ENCODE measurements at regions not wholly inside any gene's neighbourhood (a gene's known extent, or its start where the extent isn't known, plus 50 kb on each side); places are given as distances from the start of the nearest gene placed in this dataset.

GRCh38 chr11:8767466-8768142, 85.0 kb downstream of the RPL27A start:
- no peaks in the 10 kb centered on the region for H3F3A ChIP-seq (ENCODE audit: insufficient read depth, low read length)
- no peaks in the 10 kb centered on the region for H3K9me3 ChIP-seq (replicated peaks; ENCODE audit: insufficient read depth, low read length)
- H3K9ac ChIP-seq (ENCODE audit: low read length), result no peak overlapping the region
- no peak overlapping the region for H3K27ac ChIP-seq (ENCODE audit: low read length)
- no peak overlapping the region for H3K4me3 ChIP-seq (ENCODE audit: low read length)
- H3K79me2 ChIP-seq (ENCODE audit: low read length), result peaks cover 8% of the 10 kb centered on the region; the same call in 1 of the 2 replicates
- H2AFZ ChIP-seq (ENCODE audit: low read length), result no peak overlapping the region
- peaks cover 5% of the 10 kb centered on the region; the same call in 1 of the 2 replicates for H3K4me1 ChIP-seq (ENCODE audit: low read length)
- TF ChIP-seq CTCF (IDR thresholded peaks at IDR 0.05; ENCODE audit: low read length) (no peak), EZH2 (optimal IDR thresholded peaks at IDR 0.05; ENCODE audit: low read depth, low read length) (no peak)
- no peak for DNase-seq
- no peaks in the 10 kb centered on the region for H3K36me3 ChIP-seq (replicated peaks; ENCODE audit: insufficient read depth, low read length)
- H3K27me3 ChIP-seq (replicated peaks; ENCODE audit: insufficient read depth, low read length), result no peaks in the 10 kb centered on the region
- H3K9me2 ChIP-seq (replicated peaks; ENCODE audit: insufficient read depth, low read length), result no peaks in the 10 kb centered on the region
- no peak overlapping the region for H3K4me2 ChIP-seq (ENCODE audit: low read depth, low read length)
- H4K20me1 ChIP-seq (ENCODE audit: insufficient read depth, low read length), result no peaks in the 10 kb centered on the region

- Histone ChIP-seq H2AFZ (ENCODE audit: low read length) (no peak overlapping the region), H4K20me1 (ENCODE audit: insufficient read depth, low read length) (no peaks in the 10 kb centered on the region), H3K36me3 (replicated peaks; ENCODE audit: insufficient read depth, low read length) (no peaks in the 10 kb centered on the region), H3K9ac (ENCODE audit: low read length) (no peak overlapping the region), H3K79me2 (ENCODE audit: low read length) (peaks cover 8% of the 10 kb centered on the region; the same call in 1 of the 2 replicates), H3K27me3 (replicated peaks; ENCODE audit: insufficient read depth, low read length) (no peaks in the 10 kb centered on the region), H3K9me2 (replicated peaks; ENCODE audit: insufficient read depth, low read length) (no peaks in the 10 kb centered on the region), H3K9me3 (replicated peaks; ENCODE audit: insufficient read depth, low read length) (no peaks in the 10 kb centered on the region), H3K4me3 (ENCODE audit: low read length) (no peak overlapping the region), H3K27ac (ENCODE audit: low read length) (no peak overlapping the region), H3K4me2 (ENCODE audit: low read depth, low read length) (no peak overlapping the region), H3F3A (ENCODE audit: insufficient read depth, low read length) (no peaks in the 10 kb centered on the region), H3K4me1 (ENCODE audit: low read length) (peaks cover 5% of the 10 kb centered on the region; the same call in 1 of the 2 replicates)
- no peak for DNase-seq
- no peak for TF ChIP-seq EZH2 (optimal IDR thresholded peaks at IDR 0.05; ENCODE audit: low read depth, low read length)
- TF ChIP-seq EZH2phosphoT487 (IDR thresholded peaks at IDR 0.05; ENCODE audit: low read length), result no peak
- no peak for TF ChIP-seq CTCF (IDR thresholded peaks at IDR 0.05; ENCODE audit: low read length)
Measured at GRCh38 chr11:8768625-8769333, 86.2 kb downstream of the RPL27A start.

GRCh38 chr11:8772571-8773519, 90.3 kb downstream of the RPL27A start:
- Histone ChIP-seq H3K9me2 (replicated peaks; ENCODE audit: insufficient read depth, low read length) (no peaks in the 10 kb centered on the region), H3K9me3 (replicated peaks; ENCODE audit: insufficient read depth, low read length) (no peaks in the 10 kb centered on the region), H2AFZ (ENCODE audit: low read length) (no peak overlapping the region), H3K36me3 (replicated peaks; ENCODE audit: insufficient read depth, low read length) (no peaks in the 10 kb centered on the region), H3K9ac (ENCODE audit: low read length) (no peak overlapping the region), H3K27ac (ENCODE audit: low read length) (no peak overlapping the region), H3K4me2 (ENCODE audit: low read depth, low read length) (no peak overlapping the region), H3K79me2 (ENCODE audit: low read length) (no peaks in the 10 kb centered on the region), H4K20me1 (ENCODE audit: insufficient read depth, low read length) (no peaks in the 10 kb centered on the region), H3K4me1 (ENCODE audit: low read length) (peaks cover 5% of the 10 kb centered on the region), H3K27me3 (replicated peaks; ENCODE audit: insufficient read depth, low read length) (no peaks in the 10 kb centered on the region), H3F3A (ENCODE audit: insufficient read depth, low read length) (no peaks in the 10 kb centered on the region), H3K4me3 (ENCODE audit: low read length) (no peak overlapping the region)
- no peak for DNase-seq
- TF ChIP-seq EZH2 (optimal IDR thresholded peaks at IDR 0.05; ENCODE audit: low read depth, low read length) (no peak), EZH2phosphoT487 (IDR thresholded peaks at IDR 0.05; ENCODE audit: low read length) (no peak), CTCF (IDR thresholded peaks at IDR 0.05; ENCODE audit: low read length) (no peak)
